ENCODE measurements at regions not wholly inside any gene's neighbourhood (a gene's known extent, or its start where the extent isn't known, plus 50 kb on each side); places are given as distances from the start of the nearest gene placed in this dataset.

DNA sequence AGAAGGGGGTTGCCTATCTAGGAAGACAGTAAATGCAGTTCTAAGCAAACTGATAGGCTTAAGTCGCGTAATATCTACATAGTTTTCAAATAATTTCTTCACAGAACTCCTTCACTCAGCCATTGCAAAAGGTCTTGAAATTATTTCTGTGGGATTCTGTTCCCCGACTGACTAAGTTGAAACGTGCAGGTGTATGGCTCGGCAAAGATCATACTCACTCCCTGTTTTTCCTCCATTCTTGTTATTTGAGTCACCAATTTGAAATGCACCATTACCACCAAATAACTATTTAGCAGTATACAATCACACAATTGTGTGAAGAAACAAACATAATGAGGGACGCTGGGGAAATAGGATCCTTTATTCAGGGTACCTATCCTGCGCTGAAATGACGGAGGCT is 771.1 kb downstream of the GATA3 start:
- no peak for TF ChIP-seq RCOR1 (IDR thresholded peaks at IDR 0.05; ENCODE audit: low read depth, low read length)
- TF ChIP-seq MYC (IDR thresholded peaks at IDR 0.05; ENCODE audit: borderline replicate concordance, low read length): no peak
- TF ChIP-seq EHMT2 (IDR thresholded peaks at IDR 0.05; ENCODE audit: low read depth): no peak
- no peak for TF ChIP-seq POLR2A (IDR thresholded peaks at IDR 0.05; ENCODE audit: low read length)
